ENCODE measurements at regions not wholly inside any gene's neighbourhood (a gene's known extent, or its start where the extent isn't known, plus 50 kb on each side); places are given as distances from the start of the nearest gene placed in this dataset.

GRCh38 chr18:55694291-55694690, 106.3 kb upstream of the TCF4 start:
- TF ChIP-seq POLR2AphosphoS5 (IDR thresholded peaks at IDR 0.05; ENCODE audit: low read depth, low read length) (no peak), EZH2 (IDR thresholded peaks at IDR 0.05; ENCODE audit: low read depth, low read length, severe bottlenecking) (no peak), CTCF (IDR thresholded peaks at IDR 0.05; ENCODE audit: control extremely low read depth in 1 of 3, insufficient read depth in 1 of 3, low read depth in 1 of 3, low read length in 3 of 3) (no peak), CREB1 (IDR thresholded peaks at IDR 0.05) (no peak), YY1 (IDR thresholded peaks at IDR 0.05; ENCODE audit: low read depth, low read length) (no peak), EP300 (IDR thresholded peaks at IDR 0.05; ENCODE audit: borderline replicate concordance in 1 of 2, low read depth in 2 of 2, low read length in 2 of 2) (no peak), HDAC6 (IDR thresholded peaks at IDR 0.05; ENCODE audit: low read depth, low read length) (no peak), HDAC2 (IDR thresholded peaks at IDR 0.05; ENCODE audit: borderline replicate concordance in 1 of 2, low read depth in 2 of 2, low read length in 2 of 2) (no peak), NRF1 (IDR thresholded peaks at IDR 0.05; ENCODE audit: low read depth, low read length) (no peak)

Measured in H1 (cell line).